ENCODE measurements at regions not wholly inside any gene's neighbourhood (a gene's known extent, or its start where the extent isn't known, plus 50 kb on each side); places are given as distances from the start of the nearest gene placed in this dataset.

DNA sequence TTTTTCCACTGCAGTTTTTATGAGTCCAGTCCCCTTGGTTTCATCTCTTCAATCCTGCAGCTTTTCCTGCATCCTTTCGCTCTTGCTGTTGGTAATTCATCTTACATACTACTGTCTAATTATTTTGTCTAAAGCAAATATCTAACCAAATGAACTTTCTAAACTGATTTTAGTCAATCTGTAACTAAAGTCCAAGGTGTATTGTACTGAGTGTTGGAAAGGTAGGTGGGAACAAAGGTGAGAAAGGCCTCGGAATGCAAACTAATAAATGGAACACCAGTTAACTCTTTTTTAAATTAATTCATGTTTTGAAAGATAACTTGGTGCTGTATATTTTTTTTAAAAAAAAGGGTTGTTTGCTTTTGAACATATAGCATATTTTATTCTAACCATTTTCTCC is 152.7 kb upstream of the CYLC2 start:
- Histone ChIP-seq H3K27ac (replicated peaks) (no peak overlapping the region), H3K4me3 (replicated peaks; ENCODE audit: insufficient read depth, low read length) (no peak overlapping the region), H3K27me3 (ENCODE audit: insufficient read depth, poor library complexity, severe bottlenecking) (no peaks in the 10 kb centered on the region)
- no peak for DNase-seq (ENCODE audit: low read depth in 1 of 2, low spot score in 1 of 2)
- TF ChIP-seq SPI1 (IDR thresholded peaks at IDR 0.05; ENCODE audit: borderline replicate concordance, low read depth) (no peak), POLR2AphosphoS5 (IDR thresholded peaks at IDR 0.05; ENCODE audit: low read depth) (no peak), GABPA (IDR thresholded peaks at IDR 0.05; ENCODE audit: low read depth) (no peak)
- TF ChIP-seq, protein P1, sequence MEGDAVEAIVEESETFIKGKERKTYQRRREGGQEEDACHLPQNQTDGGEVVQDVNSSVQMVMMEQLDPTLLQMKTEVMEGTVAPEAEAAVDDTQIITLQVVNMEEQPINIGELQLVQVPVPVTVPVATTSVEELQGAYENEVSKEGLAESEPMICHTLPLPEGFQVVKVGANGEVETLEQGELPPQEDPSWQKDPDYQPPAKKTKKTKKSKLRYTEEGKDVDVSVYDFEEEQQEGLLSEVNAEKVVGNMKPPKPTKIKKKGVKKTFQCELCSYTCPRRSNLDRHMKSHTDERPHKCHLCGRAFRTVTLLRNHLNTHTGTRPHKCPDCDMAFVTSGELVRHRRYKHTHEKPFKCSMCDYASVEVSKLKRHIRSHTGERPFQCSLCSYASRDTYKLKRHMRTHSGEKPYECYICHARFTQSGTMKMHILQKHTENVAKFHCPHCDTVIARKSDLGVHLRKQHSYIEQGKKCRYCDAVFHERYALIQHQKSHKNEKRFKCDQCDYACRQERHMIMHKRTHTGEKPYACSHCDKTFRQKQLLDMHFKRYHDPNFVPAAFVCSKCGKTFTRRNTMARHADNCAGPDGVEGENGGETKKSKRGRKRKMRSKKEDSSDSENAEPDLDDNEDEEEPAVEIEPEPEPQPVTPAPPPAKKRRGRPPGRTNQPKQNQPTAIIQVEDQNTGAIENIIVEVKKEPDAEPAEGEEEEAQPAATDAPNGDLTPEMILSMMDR (IDR thresholded peaks at IDR 0.05; ENCODE audit: insufficient read depth, low read length), result no peak
- TF ChIP-seq, protein P2, sequence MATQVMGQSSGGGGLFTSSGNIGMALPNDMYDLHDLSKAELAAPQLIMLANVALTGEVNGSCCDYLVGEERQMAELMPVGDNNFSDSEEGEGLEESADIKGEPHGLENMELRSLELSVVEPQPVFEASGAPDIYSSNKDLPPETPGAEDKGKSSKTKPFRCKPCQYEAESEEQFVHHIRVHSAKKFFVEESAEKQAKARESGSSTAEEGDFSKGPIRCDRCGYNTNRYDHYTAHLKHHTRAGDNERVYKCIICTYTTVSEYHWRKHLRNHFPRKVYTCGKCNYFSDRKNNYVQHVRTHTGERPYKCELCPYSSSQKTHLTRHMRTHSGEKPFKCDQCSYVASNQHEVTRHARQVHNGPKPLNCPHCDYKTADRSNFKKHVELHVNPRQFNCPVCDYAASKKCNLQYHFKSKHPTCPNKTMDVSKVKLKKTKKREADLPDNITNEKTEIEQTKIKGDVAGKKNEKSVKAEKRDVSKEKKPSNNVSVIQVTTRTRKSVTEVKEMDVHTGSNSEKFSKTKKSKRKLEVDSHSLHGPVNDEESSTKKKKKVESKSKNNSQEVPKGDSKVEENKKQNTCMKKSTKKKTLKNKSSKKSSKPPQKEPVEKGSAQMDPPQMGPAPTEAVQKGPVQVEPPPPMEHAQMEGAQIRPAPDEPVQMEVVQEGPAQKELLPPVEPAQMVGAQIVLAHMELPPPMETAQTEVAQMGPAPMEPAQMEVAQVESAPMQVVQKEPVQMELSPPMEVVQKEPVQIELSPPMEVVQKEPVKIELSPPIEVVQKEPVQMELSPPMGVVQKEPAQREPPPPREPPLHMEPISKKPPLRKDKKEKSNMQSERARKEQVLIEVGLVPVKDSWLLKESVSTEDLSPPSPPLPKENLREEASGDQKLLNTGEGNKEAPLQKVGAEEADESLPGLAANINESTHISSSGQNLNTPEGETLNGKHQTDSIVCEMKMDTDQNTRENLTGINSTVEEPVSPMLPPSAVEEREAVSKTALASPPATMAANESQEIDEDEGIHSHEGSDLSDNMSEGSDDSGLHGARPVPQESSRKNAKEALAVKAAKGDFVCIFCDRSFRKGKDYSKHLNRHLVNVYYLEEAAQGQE (IDR thresholded peaks at IDR 0.05; ENCODE audit: insufficient replicate concordance, low read depth), result no peak

DNA sequence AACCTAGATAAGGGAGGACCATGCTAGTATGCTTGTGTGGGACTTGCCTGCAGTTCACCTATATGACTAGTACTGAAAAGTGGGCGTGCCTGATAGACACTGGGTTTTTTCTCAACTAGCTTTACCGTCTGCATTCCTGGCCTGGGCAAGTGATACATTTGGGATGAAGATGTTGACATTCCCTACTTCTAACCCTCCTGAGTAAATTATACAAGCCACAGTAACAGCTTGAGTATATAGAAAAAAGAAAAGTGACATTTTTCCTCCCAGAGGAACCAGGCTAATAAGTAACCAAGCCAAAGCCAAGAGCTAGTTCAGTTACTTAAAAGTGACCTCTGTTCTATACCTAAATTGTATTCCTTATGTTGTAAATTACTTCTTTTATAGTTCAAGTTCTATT is 153.8 kb upstream of the CYLC2 start:
- TF ChIP-seq POLR2AphosphoS5 (IDR thresholded peaks at IDR 0.05; ENCODE audit: low read depth) (no peak), SPI1 (IDR thresholded peaks at IDR 0.05; ENCODE audit: borderline replicate concordance, low read depth) (no peak), GABPA (IDR thresholded peaks at IDR 0.05; ENCODE audit: low read depth) (no peak)
- TF ChIP-seq, protein P2 (IDR thresholded peaks at IDR 0.05; ENCODE audit: insufficient replicate concordance, low read depth), result no peak
- TF ChIP-seq, protein P1 (IDR thresholded peaks at IDR 0.05; ENCODE audit: insufficient read depth, low read length), result no peak
- Histone ChIP-seq H3K27me3 (ENCODE audit: insufficient read depth, poor library complexity, severe bottlenecking) (no peaks in the 10 kb centered on the region), H3K4me3 (replicated peaks; ENCODE audit: insufficient read depth, low read length) (no peak overlapping the region), H3K27ac (replicated peaks) (no peak overlapping the region)
- no peak for DNase-seq (ENCODE audit: low read depth in 1 of 2, low spot score in 1 of 2)

DNA sequence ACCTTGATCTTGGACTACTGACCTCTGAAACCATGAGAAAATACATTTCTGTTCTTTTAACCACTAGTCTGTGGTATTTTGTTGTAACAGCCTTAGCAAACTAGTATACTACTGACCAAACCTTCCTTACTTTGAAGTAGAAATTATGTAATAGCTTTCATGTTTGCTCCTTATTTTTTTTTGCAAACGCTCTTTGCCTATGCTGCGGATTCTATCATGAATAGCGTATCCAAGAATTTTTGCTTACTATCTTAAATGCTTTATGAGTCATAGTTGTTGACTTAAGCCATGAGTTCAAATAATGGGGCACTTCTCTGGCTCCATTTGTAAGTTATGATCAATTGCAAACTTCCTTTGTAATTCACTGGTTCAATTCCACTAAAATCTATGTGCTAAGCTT is 154.8 kb upstream of the CYLC2 start:
- TF ChIP-seq, protein P1 (IDR thresholded peaks at IDR 0.05; ENCODE audit: insufficient read depth, low read length), result no peak
- DNase-seq (ENCODE audit: low read depth in 1 of 2, low spot score in 1 of 2), result no peak

DNA sequence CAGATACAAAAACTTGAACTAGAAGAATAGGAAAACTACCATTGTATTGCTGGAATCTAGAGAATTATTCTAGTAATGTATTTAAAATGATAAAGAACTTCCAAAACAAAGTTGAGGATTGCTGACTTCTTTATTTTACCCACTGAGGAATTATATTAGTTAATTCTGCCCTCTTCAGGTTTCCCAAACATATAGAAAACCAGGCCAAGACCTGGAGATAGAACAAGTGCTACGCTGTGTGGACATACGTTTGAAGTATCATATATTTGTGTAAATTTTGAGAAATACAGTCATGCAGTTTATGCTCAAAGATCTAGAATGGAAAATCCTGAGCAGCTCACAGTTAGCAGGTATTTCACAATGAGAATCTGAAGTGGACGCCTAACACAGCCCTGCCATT is 162.3 kb upstream of the CYLC2 start:
- TF ChIP-seq, protein P1 (IDR thresholded peaks at IDR 0.05; ENCODE audit: insufficient read depth, low read length), result no peak
- TF ChIP-seq SPI1 (IDR thresholded peaks at IDR 0.05; ENCODE audit: borderline replicate concordance, low read depth) (no peak), GABPA (IDR thresholded peaks at IDR 0.05; ENCODE audit: low read depth) (no peak), POLR2AphosphoS5 (IDR thresholded peaks at IDR 0.05; ENCODE audit: low read depth) (no peak)
- TF ChIP-seq, protein P2 (IDR thresholded peaks at IDR 0.05; ENCODE audit: insufficient replicate concordance, low read depth), result no peak
- Histone ChIP-seq H3K4me3 (replicated peaks; ENCODE audit: insufficient read depth, low read length) (no peak overlapping the region), H3K27ac (replicated peaks) (no peak overlapping the region), H3K27me3 (ENCODE audit: insufficient read depth, poor library complexity, severe bottlenecking) (no peaks in the 10 kb centered on the region)
- no peak for DNase-seq (ENCODE audit: low read depth in 1 of 2, low spot score in 1 of 2)

More for the DNA sequence above, 154.8 kb upstream of the CYLC2 start:
- Histone ChIP-seq H3K27me3 (ENCODE audit: insufficient read depth, poor library complexity, severe bottlenecking) (no peaks in the 10 kb centered on the region), H3K4me3 (replicated peaks; ENCODE audit: insufficient read depth, low read length) (no peak overlapping the region), H3K27ac (replicated peaks) (no peak overlapping the region)
